Head of caudate nucleus (tissue), 42 donors: ENCODE measurements at regions not wholly inside any gene's neighbourhood (a gene's known extent, or its start where the extent isn't known, plus 50 kb on each side); places are given as distances from the start of the nearest gene placed in this dataset.
A peak's percentile ranks its signal among the peaks of the same experiment; 100 is the strongest.
"Not testable (repeated sequence)": the region's sequence is repeated elsewhere in the genome, so short reads cannot be mapped to it uniquely, and the experiment has no call there.

Experiments used
- DNase-seq, 42 donors: peaks; one replicate each; pipeline versions ENCODE4 v3.0.0 to v3.0.0-alpha.2; 2020 to 2021; ENCODE audit warnings: mixed read lengths in 7 of 42
- intact Hi-C: fragments of 100-400 bp; cut with DNase I; formaldehyde crosslinking; loops from one replicate; pipeline ENCODE4 v1.15.0; 2022

GRCh38 chr1:88504601-88505000, 179.5 kb upstream of the PKN2 start:
- no peak for DNase-seq
- intact Hi-C loops, result no loop called here

DNA sequence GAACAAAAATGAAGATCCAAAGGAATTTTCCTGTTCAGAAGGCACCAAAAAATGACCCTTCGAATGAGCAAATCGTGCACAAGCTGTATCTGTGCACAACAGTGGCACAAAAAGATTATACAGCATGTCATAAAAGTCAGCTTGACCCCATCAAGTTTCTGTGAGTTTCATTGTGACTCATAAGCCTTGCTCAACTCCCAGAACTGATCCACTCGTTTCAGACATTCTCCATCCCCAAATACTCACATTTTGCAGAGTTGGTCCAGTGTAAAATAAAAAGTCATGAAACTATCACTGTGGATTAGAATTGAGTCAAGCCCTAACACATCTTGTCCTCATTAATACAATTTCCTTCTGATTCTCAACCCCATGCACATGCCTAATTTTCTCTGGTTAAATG, 174.7 kb upstream of the PKN2 start:
- no peak for DNase-seq
- intact Hi-C loops, result no loop called here

DNA sequence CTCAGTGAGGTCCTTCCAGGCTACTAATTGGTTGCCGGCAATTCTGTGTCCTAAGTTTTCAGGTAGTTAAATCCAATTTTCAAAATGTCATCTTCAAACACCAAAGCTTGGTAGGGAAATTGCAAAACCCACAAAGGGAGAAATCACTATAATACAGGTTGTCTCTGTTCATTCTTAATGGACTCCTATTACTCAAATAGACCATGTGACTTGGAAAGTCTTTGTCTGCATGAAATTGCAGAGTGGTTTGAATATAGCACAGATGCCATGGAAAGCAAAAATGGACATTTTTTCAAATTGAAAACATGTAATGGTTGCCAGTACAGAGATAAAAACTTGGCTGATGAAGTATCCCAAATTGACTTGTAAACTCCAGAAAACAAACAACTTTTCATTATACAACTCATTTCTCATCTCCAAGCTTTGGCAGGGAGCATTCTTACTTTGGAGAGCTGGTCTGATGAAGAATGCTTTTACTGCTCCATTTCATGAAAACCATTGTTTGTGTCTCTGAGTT, 169.5 kb upstream of the PKN2 start:
- no peak for DNase-seq
- intact Hi-C loops, result no loop called here

DNA sequence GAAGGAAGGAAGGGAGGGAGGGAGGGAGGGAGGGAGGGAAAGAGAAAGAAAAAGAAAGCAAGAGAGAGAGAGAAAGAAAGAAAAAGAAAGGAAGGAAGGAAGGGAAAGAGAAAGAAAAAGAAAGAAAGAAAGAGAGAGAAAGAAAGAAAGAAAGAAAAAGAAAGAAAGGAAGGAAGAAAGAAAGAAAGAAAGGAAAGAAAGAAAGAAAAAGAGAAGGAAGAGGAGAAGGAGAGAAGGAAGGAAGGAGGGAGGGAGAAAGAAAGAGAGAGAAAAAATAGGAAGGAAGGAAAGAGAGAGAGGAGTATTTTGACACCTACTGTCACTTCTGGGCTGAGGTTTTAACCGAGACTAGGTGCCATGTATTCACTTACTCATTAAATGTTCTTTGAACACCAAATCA, 166.6 kb upstream of the PKN2 start:
- intact Hi-C loops, DNase-seq: not testable (repeated sequence)

GRCh38 chr1:88519156-88519555, 164.9 kb upstream of the PKN2 start:
- intact Hi-C loops, result no loop called here
- DNase-seq, result peak in 1 of 42 donors; percentile 35

DNA sequence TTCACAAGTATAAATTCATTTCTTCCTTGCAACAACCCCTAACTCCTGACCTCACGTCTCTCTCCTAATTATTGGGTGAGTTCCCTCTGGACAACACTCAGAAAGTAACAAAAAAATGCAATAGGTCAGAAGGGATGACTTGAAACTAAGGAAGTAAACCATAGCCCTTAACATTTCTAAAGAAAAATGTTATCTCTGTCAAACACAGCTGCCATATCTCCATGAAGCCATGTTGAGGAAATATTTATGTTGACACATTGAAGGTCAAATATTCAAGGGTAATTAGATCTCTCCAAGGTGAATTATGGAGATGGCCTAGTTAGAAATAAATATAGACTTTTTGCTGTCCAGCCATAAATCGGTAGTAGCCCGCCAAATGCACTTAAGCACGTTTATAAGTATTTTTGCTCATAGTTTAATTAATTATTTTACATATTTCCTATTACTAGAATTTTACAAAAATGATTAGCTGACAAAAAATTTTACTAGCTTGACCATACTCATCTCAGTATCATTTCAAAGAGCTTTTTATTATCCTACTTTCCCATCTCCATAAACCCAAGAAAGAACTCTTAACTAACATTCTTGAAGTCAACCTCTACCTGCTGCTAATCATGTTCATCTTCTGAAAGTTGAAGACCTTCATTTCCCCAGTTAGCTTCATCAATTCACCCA, 160.1 kb upstream of the PKN2 start:
- no peak for DNase-seq
- intact Hi-C loops, result no loop called here

GRCh38 chr1:88526456-88526855, 157.6 kb upstream of the PKN2 start:
- intact Hi-C loops, result no loop called here
- DNase-seq, result no peak

GRCh38 chr1:88528792-88529191, 155.3 kb upstream of the PKN2 start:
- intact Hi-C loops, result no loop called here

GRCh38 chr1:88529581-88529980, 154.5 kb upstream of the PKN2 start:
- intact Hi-C loops, result no loop called here
- no peak for DNase-seq

More at GRCh38 chr1:88528792-88529191, 155.3 kb upstream of the PKN2 start:
- DNase-seq, result no peak

DNA sequence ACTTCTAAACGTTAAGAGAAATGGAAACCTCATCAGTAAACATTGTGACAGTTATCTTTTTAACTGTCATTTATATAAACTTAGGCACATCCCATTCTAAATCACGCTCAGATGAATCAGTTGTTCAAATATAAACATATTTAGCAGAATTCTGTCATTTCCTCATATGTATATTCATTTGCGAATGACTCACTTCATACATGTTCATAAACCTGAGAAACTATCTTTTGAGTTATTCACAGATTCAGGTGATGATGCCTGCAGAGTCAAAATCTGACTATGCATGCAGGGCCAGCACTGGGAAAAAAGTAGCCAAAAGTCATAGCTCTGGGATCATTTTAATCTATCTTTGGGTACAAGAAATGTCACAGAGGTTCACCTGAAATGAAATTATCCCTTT, 153.8 kb upstream of the PKN2 start:
- intact Hi-C loops, result no loop called here
- DNase-seq, result no peak

GRCh38 chr1:88537787-88538186, 146.3 kb upstream of the PKN2 start:
- DNase-seq, result no peak
- intact Hi-C loops, result no loop called here

- no peak for DNase-seq
- intact Hi-C loops, result no loop called here
Observed at GRCh38 chr1:88538222-88538899, 145.7 kb upstream of the PKN2 start.

DNA sequence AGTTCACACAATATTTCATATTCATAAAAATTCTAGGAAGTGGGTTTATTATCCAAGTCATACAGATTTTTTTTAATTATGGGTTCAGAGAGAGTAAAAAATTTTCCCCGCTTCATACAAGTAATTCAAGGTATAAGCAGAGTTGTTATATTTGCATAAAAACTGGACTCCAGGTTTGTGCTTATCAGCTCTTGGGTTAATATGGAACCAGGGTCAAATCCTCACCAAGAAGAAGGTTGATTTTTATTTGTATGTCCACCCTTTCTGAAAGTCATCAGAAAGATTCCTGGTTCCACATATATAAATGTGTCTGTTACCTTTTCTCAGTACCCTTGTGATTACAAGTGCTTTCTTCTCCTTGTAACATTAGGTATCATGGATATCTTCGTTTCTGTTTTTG, 143.8 kb upstream of the PKN2 start:
- DNase-seq, result no peak
- intact Hi-C loops, result no loop called here

DNA sequence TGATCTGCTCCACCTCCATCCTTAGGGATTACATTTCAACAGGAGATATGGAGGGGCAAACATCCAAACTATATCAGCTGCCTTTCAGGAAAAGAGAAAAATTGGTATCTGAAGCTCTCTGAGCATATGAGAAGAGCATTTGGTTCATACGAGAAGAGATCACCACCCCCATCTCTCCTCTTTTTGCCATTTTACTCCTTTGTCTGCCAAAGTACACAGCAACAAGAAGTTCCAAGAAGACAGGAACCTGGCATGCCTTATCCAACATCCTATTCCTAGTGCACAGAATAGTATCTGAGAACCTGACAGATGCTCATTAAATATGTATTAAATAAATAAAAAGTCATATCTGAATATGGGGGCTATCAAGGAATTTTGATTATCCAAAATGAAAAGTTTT, 142.5 kb upstream of the PKN2 start:
- intact Hi-C loops, result no loop called here
- DNase-seq, result no peak

DNA sequence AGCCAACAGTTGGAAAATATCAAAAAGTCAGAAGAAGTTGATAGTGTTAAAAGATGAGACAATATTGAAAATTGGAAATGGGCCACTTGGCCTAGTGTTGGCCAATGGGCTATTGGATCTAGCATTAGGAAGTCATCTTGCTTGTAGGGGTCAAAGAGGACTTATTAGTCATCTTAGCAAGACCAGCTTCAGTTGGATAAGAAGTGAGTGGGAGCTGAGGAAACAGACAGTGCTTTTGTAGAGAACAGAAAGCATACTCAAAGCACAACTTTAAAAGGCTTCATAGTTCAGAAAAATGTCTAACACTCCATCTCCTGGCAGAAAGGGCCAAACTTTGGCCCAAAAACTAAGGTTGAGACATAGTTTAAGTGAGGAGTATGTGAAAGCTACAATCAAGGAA, 139.9 kb upstream of the PKN2 start:
- DNase-seq, result no peak
- intact Hi-C loops, result no loop called here

DNA sequence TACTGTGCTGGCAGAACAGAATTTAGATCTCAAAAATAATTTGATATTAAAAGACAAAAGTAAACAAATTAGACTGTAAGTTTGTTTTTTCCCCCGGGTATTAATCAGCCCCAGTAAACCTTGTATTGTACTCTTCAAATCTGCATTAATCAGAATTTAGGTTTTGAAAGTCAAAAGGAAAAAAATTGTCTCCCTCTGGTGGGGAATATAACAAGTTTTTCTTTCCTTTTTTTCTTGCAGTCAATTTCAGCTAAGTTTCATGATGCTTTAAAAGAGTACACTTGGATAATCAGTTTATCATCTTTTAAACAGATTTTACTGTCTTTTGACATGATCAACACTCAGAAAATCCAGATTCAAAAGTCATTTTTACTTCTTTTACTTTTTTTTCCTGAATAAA, 134.5 kb upstream of the PKN2 start:
- no peak for DNase-seq
- intact Hi-C loops, result loop anchor here (5.0 kb wide), 1 partner anchor 87 kb away; no protein-coding TSS in a partner anchor

GRCh38 chr1:88552226-88552625, 131.8 kb upstream of the PKN2 start:
- intact Hi-C loops, result no loop called here
- DNase-seq, result no peak

DNA sequence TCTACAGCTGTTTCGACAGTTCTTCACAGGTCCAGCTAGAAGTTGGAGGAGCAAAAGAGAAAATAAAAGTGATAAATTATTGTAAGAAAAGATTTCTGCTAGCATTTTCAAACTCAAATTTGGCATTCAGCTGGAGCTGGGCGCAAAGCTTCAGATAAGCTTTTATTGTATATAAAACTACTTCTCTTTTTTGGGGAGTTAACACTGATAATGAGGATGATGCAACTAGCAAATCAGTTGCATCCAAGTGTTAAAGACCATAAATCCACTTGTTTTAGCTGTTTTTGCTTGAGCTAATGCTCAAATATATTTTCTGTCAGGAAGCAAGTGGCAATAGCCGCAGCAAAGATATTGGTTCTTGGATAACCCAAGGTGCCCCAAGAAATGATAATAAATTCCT, 127.1 kb upstream of the PKN2 start:
- DNase-seq, result no peak
- intact Hi-C loops, result no loop called here

DNA sequence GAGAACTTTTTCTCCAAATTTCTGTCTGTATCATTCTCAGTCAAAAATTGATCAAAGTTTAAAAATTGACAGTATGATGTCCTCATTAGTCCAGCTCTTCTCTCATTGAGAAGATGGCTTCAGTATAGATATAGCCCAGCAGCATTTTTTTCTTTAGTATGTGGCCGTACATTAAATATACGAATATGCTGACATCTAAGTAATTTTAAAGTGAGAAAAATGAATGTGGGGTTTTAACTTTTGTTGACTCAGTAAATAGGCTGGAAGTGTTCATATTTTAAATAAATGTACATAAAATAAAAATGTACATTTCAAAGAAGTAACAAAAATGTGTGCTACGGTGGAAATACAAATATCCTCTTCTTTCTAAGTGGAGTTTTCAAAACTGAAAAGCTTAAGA, 123.5 kb upstream of the PKN2 start:
- intact Hi-C loops, result no loop called here
- no peak for DNase-seq

DNA sequence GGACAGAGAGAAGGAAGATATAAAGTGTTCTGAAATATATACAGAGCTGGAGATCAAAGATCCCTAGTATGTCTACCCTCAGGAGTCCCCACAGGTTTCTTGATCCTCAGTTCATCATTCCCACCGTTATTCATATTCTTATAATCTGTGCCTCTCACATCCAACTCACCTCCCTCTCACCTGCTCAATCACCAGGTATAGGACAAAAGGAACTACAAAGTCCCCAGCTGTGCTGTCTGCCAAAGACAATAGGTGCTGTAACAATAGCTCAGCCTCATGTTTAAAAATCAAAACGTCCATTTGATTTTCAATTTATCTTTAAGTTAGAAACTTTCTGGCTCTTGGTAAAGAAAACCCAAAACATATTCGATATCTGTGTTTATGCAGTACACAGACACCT, 121.1 kb upstream of the PKN2 start:
- DNase-seq, result no peak
- intact Hi-C loops, result no loop called here
